Left lung (tissue), 4 donors: ENCODE measurements at regions not wholly inside any gene's neighbourhood (a gene's known extent, or its start where the extent isn't known, plus 50 kb on each side); places are given as distances from the start of the nearest gene placed in this dataset.
A peak's percentile ranks its signal among the peaks of the same experiment; 100 is the strongest.

Source experiments
- ATAC-seq: fragments of 200-7000 bp; cut with Tn5 transposase; one replicate; pipeline ENCODE4 v1.9.1; 2020; ENCODE audit warnings: moderate library complexity
- DNase-seq, 4 donors: peaks; one replicate each; pipeline ENCODE4 v3.0.0-alpha.2; 2013 to 2020
- H3K27ac ChIP-seq, 2 donors: fragments of 200-600 bp; sonication (generic) in 1 of 2; one replicate each; pipeline versions ENCODE4 v1.5.0 to v1.8.0; 2020 to 2021
- H3K27me3 ChIP-seq, 2 donors: fragments of 200-600 bp; sonication (generic) in 1 of 2; one replicate each; pipeline versions ENCODE4 v1.5.0 to v1.8.0; 2020 to 2021
- H3K36me3 ChIP-seq, 2 donors: fragments of 200-600 bp; sonication (generic) in 1 of 2; one replicate each; pipeline versions ENCODE4 v1.5.0 to v1.8.0; 2020 to 2021
- H3K4me1 ChIP-seq, 2 donors: fragments of 200-600 bp; one replicate each; pipeline ENCODE4 v1.8.0; 2021
- H3K4me3 ChIP-seq, 2 donors: fragments of 200-600 bp; sonication (generic) in 1 of 2; one replicate each; pipeline versions ENCODE4 v1.5.0 to v1.8.0; 2020 to 2021; ENCODE audit warnings: mild to moderate bottlenecking in 1 of 2
- H3K9me3 ChIP-seq, 2 donors: fragments of 200-600 bp; sonication (generic) in 1 of 2; one replicate each; pipeline versions ENCODE4 v1.5.0 to v1.8.0; 2020 to 2021
- intact Hi-C, 2 donors: fragments of 100-400 bp; cut with DNase I; formaldehyde crosslinking; loops; one replicate each; pipeline versions ENCODE4 v1.11.2 to v1.14.2; 2022
- TF ChIP-seq, protein P1 (sequence below), 2 donors: fragments of 200-600 bp; sonication (generic) in 1 of 2; IDR thresholded peaks; one replicate each; pipeline versions ENCODE4 v1.5.0 to v1.8.0; 2021; ENCODE audit warnings: antibody characterized with exemption in 2 of 2
- donor health status: DM: no; HTN: yes; CAD: no.
- donor health status: DM: no; HTN: no; CAD: no.

DNA sequence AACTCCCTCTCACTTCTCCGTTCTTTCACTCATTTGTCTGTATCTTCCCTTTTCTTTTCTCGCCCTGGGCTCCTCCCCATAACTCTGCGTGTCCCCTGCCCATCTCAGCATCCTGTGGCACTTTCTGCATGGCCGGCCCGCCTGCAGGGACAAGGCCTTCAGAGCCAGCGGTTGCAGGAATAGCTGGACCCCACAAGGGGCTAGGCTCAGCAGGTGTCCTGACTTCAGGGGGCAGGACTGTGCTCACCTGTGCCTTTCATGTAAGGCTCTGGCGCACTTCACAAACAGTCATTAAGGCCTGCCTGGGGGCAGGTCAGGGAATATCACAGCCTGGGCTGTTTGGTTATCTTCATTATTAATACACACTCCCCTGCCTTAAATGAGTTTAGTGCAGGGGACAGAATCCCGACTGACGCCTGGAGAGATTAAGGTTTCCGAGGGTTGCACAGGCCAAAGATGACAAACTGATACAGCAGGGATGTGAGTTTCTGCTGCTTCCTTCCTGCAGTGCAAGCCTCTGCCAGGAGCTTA lies 768.8 kb upstream of the TBX3 start:
- ATAC-seq (no peak), DNase-seq (no peak)
- H3K27me3 ChIP-seq = peaks cover 0 to 34% of the 10 kb centered on the region in 2 donors
- intact Hi-C loops = no loop called here
- no peaks in the 10 kb centered on the region for H3K36me3 ChIP-seq
- no peaks in the 10 kb centered on the region for H3K9me3 ChIP-seq
- H3K4me1 ChIP-seq = peaks cover 0 to 8% of the 10 kb centered on the region in 2 donors
- H3K27ac ChIP-seq = no peak overlapping the region
- H3K4me3 ChIP-seq = no peak overlapping the region
- TF ChIP-seq, protein P1, sequence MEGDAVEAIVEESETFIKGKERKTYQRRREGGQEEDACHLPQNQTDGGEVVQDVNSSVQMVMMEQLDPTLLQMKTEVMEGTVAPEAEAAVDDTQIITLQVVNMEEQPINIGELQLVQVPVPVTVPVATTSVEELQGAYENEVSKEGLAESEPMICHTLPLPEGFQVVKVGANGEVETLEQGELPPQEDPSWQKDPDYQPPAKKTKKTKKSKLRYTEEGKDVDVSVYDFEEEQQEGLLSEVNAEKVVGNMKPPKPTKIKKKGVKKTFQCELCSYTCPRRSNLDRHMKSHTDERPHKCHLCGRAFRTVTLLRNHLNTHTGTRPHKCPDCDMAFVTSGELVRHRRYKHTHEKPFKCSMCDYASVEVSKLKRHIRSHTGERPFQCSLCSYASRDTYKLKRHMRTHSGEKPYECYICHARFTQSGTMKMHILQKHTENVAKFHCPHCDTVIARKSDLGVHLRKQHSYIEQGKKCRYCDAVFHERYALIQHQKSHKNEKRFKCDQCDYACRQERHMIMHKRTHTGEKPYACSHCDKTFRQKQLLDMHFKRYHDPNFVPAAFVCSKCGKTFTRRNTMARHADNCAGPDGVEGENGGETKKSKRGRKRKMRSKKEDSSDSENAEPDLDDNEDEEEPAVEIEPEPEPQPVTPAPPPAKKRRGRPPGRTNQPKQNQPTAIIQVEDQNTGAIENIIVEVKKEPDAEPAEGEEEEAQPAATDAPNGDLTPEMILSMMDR (IDR thresholded peaks at IDR 0.05) = no peak

DNA sequence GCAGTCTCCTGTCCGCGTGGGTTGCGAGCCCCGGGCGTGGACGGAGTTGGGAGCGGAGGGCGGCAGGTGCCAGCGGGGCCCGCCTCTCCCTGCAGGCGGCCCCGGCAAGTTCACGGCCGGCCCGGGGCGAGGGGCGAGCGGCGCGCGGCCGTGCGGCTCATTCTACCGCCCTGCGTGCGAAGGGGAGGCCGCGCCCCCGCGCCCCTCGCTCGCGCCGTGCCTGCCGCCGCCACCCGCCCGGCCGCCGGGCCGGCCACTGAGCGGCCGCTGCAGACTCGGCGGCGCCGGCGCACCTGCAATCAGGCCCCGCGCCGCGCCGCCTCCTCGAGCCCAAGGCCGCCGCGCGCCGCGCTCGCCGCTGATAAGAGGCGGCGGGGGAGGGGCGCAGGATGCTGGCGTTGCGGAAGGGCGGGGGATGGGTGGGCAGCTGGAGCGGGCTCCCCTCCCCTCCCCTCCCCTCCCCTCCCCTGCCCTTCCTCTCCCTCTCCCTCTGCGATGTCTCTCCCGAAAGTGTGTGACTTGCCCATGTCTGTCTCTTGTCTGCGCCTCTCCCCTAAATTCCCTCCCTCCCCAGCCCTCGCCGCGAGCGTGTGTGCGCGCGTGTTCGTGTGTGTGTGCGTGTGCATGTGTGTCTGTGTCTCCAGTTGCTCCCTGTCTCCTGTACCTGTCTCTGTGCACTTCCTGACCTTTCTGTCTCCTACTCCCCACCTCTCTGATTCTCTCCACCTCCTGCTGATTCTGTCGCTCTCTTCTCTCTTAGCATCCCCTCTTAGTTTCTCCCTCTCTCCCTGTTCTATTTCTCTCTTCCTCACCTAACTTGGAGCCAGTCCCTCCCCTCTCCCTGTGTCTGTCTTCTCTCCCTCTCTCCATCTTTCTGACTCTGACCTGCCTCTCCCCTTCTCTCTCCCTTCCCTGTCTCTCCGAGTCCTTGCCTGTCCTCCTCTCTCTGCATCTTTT lies 768.1 kb upstream of the TBX3 start:
- Histone ChIP-seq H3K36me3 (no peaks in the 10 kb centered on the region), H3K27me3 (peaks cover 0 to 34% of the 10 kb centered on the region in 2 donors), H3K9me3 (no peaks in the 10 kb centered on the region), H3K4me1 (peaks cover 0 to 8% of the 10 kb centered on the region in 2 donors), H3K27ac (no peak overlapping the region), H3K4me3 (no peak overlapping the region)
- ATAC-seq (peak; percentile 71), DNase-seq (peak in 2 of 4 donors; percentile 26 to 70)
- intact Hi-C loops = no loop called here
- TF ChIP-seq, protein P1 (IDR thresholded peaks at IDR 0.05) = no peak

DNA sequence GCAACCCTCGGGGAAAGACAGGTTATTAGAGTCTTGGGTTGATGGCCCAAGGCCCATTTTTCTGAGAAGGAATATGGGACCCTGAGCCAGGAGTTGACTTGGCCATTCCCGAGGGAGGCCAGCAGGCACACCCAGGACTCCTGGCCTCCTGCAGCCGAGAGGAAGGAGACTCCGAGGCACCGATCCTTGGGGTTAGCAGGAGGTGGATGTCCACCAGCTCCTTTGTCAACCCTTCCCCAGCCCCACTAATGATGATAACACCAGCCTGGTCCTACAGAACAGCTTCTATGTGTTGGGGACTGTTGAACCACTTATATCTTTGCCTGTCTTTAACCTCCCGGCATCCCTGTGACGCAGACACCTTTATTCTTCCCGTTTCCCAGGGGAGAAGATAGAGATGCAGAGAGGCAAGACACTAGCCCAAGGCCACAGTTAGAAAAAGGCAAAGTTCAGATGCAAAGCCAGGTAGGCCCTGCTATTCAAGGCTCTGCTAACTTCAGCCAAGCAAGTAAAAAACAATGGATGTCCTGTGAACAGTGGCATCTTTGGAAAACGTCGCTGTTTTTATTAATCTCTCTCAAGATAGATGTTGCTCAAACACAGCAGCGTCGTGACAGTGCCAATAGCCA lies 767.3 kb upstream of the TBX3 start:
- TF ChIP-seq, protein P1 (IDR thresholded peaks at IDR 0.05) = no peak
- ATAC-seq (no peak), DNase-seq (no peak)
- no peak overlapping the region for H3K27ac ChIP-seq
- intact Hi-C loops = no loop called here
- no peaks in the 10 kb centered on the region for H3K9me3 ChIP-seq
- peaks cover 0 to 34% of the 10 kb centered on the region in 2 donors for H3K27me3 ChIP-seq
- no peaks in the 10 kb centered on the region for H3K36me3 ChIP-seq
- H3K4me3 ChIP-seq = no peak overlapping the region
- H3K4me1 ChIP-seq = peaks cover 0 to 8% of the 10 kb centered on the region in 2 donors

DNA sequence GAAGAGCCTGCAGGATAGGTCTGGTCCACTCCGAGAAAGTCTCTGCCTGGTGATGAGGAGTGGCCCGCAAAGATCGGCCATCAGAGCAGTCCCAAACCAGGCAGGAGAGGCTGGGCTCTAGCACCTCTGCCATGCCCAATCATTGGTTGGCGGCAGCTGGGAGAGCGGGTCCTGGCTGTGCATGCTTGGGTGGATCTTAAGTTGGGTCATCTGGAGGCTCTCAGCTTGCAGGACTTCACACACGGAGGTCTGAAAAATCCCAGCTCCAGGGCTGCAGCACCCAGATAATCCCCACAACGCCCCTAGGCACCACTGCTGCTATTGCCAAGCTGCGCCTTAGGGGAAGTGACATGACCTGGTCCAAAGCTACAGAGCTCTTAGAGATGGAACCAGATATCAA lies 766.7 kb upstream of the TBX3 start:
- DNase-seq (no peak), ATAC-seq (no peak)
- Histone ChIP-seq H3K4me3 (no peak overlapping the region), H3K27ac (no peak overlapping the region), H3K27me3 (peaks cover 0 to 34% of the 10 kb centered on the region in 2 donors), H3K9me3 (no peaks in the 10 kb centered on the region), H3K36me3 (no peaks in the 10 kb centered on the region), H3K4me1 (peaks cover 0 to 8% of the 10 kb centered on the region in 2 donors)
- TF ChIP-seq, protein P1 (IDR thresholded peaks at IDR 0.05) = no peak
- intact Hi-C loops = no loop called here

DNA sequence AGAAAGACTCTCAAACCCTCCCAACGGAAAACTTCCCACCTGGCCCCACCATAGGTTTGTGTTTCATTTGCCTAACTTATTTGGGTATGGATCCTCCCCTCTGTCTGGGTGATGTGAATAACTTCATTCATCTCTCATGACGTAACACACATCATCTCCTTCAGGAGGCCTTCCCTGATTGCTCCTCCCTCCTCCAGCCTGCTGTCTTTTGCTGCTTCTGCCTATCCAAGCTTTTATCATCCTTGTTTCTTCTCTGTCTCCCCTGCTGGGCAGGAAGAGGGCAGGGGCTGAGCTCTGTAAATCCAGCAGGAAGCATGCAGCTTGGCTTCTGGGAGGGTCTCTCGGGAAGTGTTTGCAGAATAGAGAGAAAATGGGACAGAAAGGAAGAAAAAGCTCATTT lies 766.0 kb upstream of the TBX3 start:
- peaks cover 0 to 8% of the 10 kb centered on the region in 2 donors for H3K4me1 ChIP-seq
- intact Hi-C loops = no loop called here
- H3K27me3 ChIP-seq = peaks cover 0 to 34% of the 10 kb centered on the region in 2 donors
- H3K27ac ChIP-seq = no peak overlapping the region
- ATAC-seq (no peak), DNase-seq (no peak)
- H3K4me3 ChIP-seq = no peak overlapping the region
- no peaks in the 10 kb centered on the region for H3K36me3 ChIP-seq
- TF ChIP-seq, protein P1 (IDR thresholded peaks at IDR 0.05) = no peak
- H3K9me3 ChIP-seq = no peaks in the 10 kb centered on the region
